ENCODE measurements at regions not wholly inside any gene's neighbourhood (a gene's known extent, or its start where the extent isn't known, plus 50 kb on each side); places are given as distances from the start of the nearest gene placed in this dataset.

- TF ChIP-seq AFF4 (CRISPR knock-in tag; IDR thresholded peaks at IDR 0.05) (no peak), CBX2 (IDR thresholded peaks at IDR 0.05; ENCODE audit: insufficient read depth, low read length, poor library complexity, severe bottlenecking) (no peak), PML (IDR thresholded peaks at IDR 0.05; ENCODE audit: low read length) (no peak), CAMTA2 (CRISPR knock-in tag; conservative IDR thresholded peaks at IDR 0.05) (no peak), CREB3 (tag; conservative IDR thresholded peaks at IDR 0.05; ENCODE audit: low read depth) (no peak), COPS2 (conservative IDR thresholded peaks at IDR 0.05) (no peak), MTA3 (IDR thresholded peaks at IDR 0.05; ENCODE audit: borderline replicate concordance) (no peak), KDM1A (IDR thresholded peaks at IDR 0.05) (no peak), HDAC6 (IDR thresholded peaks at IDR 0.05; ENCODE audit: low read depth, low read length) (no peak), LEF1 (IDR thresholded peaks at IDR 0.05) (no peak)
Observed at GRCh38 chr6:67030861-67031260, 1323.8 kb upstream of the EYS start (continued).

Measured in K562 (cell line).